ENCODE measurements at regions not wholly inside any gene's neighbourhood (a gene's known extent, or its start where the extent isn't known, plus 50 kb on each side); places are given as distances from the start of the nearest gene placed in this dataset.

DNA sequence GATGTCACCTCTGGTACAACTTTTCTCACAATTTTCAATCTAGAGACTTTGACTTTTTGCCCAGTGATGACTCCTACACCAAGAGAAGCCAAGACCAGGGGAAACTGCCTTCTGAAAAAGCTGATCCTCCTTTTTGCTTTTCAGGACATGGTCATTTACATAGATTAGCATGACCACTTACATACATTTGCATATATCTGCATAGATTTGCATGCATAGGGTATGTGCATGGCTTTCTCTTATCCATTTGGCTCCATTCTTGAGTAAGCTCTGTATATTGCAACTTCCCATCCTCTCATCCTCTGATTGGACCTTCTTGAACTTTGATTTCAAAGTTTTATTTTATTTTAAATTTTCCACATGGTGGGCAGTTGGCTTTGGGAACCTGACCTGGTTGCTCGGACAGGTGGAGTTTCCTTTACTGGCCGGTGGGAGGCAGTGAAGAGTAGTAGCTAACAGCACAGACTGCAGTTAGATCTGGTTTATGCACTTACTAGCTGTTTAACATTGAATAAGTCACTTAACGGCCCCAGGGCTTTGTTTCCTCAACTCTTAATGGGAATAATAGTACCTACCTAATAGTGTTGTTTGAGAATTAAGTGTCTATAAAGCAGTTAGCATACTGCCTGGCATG is 92.9 kb downstream of the GPR139 start:
- TF ChIP-seq, protein P1, sequence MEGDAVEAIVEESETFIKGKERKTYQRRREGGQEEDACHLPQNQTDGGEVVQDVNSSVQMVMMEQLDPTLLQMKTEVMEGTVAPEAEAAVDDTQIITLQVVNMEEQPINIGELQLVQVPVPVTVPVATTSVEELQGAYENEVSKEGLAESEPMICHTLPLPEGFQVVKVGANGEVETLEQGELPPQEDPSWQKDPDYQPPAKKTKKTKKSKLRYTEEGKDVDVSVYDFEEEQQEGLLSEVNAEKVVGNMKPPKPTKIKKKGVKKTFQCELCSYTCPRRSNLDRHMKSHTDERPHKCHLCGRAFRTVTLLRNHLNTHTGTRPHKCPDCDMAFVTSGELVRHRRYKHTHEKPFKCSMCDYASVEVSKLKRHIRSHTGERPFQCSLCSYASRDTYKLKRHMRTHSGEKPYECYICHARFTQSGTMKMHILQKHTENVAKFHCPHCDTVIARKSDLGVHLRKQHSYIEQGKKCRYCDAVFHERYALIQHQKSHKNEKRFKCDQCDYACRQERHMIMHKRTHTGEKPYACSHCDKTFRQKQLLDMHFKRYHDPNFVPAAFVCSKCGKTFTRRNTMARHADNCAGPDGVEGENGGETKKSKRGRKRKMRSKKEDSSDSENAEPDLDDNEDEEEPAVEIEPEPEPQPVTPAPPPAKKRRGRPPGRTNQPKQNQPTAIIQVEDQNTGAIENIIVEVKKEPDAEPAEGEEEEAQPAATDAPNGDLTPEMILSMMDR (IDR thresholded peaks at IDR 0.05; ENCODE audit: low read length, missing control alignments) = peak; percentile 42
- no peak overlapping the region for H3K4me3 ChIP-seq (replicated peaks; ENCODE audit: low read depth, low read length)
- DNase-seq (ENCODE audit: low read depth) = peak; percentile 10

DNA sequence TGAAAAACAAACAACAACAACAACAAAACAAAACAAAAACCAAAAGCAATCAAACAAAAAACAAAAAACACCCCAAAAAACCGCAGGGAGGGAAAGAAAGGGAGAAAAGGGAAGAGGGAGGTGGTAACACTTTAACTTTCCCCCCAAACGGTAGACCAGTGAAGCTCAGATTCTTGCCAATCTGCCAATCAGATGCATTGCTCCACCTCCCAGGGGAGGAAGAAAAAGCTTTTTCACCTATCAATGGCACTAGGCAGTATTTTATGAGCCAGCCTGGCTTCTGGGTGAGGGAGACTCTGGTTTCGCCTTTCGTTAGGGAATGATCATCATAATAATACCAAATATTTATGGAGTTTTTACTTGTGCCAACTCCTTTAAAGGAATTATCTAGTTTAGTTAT is 94.1 kb downstream of the GPR139 start:
- no peak overlapping the region for H3K4me3 ChIP-seq (replicated peaks; ENCODE audit: low read depth, low read length)
- DNase-seq (ENCODE audit: low read depth) = no peak
- TF ChIP-seq, protein P1 (IDR thresholded peaks at IDR 0.05; ENCODE audit: low read length, missing control alignments) = no peak

DNA sequence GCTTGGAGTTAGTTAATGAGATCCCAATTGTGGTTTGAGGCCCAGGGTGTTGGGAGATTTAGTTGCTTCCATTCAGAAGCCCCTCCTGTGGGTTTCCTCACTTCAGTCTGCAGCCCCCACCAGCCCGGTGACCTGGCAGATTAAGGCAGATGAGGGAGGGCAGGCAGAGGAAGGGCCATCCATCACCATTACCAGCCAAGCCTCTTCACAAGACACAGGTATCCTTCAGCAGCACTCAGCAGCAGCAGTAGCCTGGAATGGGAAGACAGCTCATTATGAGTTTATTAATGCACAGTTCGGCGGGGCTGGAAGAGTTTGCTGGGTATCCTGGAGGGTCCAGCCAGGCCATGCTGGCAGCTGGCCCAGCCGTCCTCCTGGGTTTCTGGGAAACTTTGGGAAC is 90.0 kb upstream of the GPRC5B start:
- TF ChIP-seq, protein P1 (IDR thresholded peaks at IDR 0.05; ENCODE audit: low read length, missing control alignments) = no peak
- no peak for DNase-seq (ENCODE audit: low read depth)
- no peak overlapping the region for H3K4me3 ChIP-seq (replicated peaks; ENCODE audit: low read depth, low read length)

DNA sequence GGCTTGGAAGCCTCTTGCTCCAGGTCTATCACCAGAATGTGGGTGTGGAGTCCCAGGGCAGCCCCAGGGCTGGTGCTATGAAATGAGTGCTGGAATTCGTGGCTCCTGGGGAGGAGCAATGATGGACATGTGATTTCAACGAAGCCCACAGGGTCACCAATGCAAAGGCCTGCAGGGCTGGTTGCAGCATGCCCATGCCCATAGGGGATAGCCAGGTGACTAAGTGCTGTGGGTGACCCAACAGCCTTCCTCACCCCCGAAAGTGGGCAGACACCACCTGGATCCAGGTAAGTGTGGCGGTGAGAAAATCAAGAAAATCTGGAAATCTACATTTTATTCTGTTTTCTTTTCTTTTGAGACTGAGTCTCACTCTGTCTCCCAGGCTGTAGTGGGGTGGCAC is 87.5 kb upstream of the GPRC5B start:
- no peak for DNase-seq (ENCODE audit: low read depth)
- H3K4me3 ChIP-seq (replicated peaks; ENCODE audit: low read depth, low read length) = no peak overlapping the region
- TF ChIP-seq, protein P1 (IDR thresholded peaks at IDR 0.05; ENCODE audit: low read length, missing control alignments) = no peak

DNA sequence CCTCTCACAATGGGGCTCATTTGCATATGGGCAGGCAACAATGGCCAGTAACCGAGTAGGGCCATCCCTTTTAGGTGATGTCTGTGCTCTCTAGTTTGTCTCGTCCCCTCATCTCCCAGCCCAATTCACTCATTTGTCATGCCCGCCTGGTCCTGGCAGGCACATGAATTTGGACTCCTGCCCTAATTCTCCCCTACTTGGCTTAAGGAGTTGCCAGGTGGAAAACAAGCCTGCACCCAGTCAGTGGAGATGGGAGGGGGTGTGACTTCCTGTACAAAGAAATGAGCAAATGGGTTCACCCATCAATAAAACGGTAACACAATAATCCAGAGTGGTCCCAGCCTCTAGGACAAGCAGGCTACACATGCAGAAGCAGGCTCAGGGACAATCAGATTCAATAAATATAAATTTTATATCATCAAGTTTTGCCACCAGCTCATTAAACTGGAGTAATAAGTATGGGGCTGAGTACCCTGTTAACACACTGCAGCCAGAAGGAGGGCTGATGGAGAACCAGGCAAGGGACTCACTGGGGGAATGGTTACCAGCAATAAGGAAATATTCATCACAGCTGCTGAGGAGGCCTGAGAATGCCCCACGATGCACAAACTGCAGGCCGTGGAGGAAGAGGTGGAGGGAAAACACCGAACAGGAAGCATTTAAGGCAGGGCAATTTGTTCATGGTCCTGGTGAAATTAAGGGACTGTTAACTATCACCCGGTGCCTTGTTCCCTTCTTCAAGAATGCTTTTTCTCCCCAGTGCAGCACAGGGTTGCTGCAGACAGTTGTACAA is 84.4 kb upstream of the GPRC5B start:
- TF ChIP-seq, protein P1 (IDR thresholded peaks at IDR 0.05; ENCODE audit: low read length, missing control alignments) = no peak
- no peak overlapping the region for H3K4me3 ChIP-seq (replicated peaks; ENCODE audit: low read depth, low read length)
- no peak for DNase-seq (ENCODE audit: low read depth)

DNA sequence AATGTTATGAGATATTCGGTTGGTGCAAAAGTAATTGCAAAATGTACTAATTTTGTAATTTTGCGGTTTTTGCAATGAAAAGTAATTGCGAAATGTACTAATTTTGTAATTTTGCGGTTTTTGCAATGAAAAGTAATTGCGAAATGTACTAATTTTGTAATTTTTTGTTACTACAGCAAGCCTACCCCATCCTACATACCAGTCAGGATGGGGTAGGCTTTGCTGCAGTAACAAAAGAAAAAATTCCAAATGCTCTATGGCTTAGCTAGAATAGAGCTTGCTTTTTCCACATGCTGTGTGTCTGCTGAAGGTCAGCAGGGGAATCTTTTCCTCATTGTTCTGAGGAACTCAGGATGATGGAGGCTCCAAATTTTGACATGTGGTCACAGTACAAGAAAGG is 83.3 kb upstream of the GPRC5B start:
- no peak for DNase-seq (ENCODE audit: low read depth)
- no peak overlapping the region for H3K4me3 ChIP-seq (replicated peaks; ENCODE audit: low read depth, low read length)
- TF ChIP-seq, protein P1 (IDR thresholded peaks at IDR 0.05; ENCODE audit: low read length, missing control alignments) = no peak

All from fibroblast of pulmonary artery (primary cell).